ENCODE measurements at regions not wholly inside any gene's neighbourhood (a gene's known extent, or its start where the extent isn't known, plus 50 kb on each side); places are given as distances from the start of the nearest gene placed in this dataset.

GRCh38 chr10:110442746-110443145 is 55.0 kb upstream of the DUSP5 start:
- DNase-seq: no peak

GRCh38 chr10:110443239-110444003 is 54.3 kb upstream of the DUSP5 start:
- DNase-seq: no peak

GRCh38 chr10:110444004-110444337 is 53.7 kb upstream of the DUSP5 start:
- DNase-seq: no peak

- no peak for DNase-seq
Observed at GRCh38 chr10:110445871-110446270, 51.8 kb upstream of the DUSP5 start.

- DNase-seq: no peak
Observed at GRCh38 chr10:110446277-110446676, 51.4 kb upstream of the DUSP5 start.

GRCh38 chr10:110446954-110447608 is 50.6 kb upstream of the DUSP5 start:
- DNase-seq: no peak

- DNase-seq: no peak
Observed at GRCh38 chr10:110447886-110448285, 49.8 kb upstream of the DUSP5 start.

Measured in activated T-cell treated with anti-CD3 and anti-CD28 coated beads, Interleukin-2, amount 50 U/mL, for 1 hour (primary cell).